ENCODE measurements at regions not wholly inside any gene's neighbourhood (a gene's known extent, or its start where the extent isn't known, plus 50 kb on each side); places are given as distances from the start of the nearest gene placed in this dataset.
"Not testable (repeated sequence)": the region's sequence is repeated elsewhere in the genome, so short reads cannot be mapped to it uniquely, and the experiment has no call there.

GRCh38 chr2:138373993-138374408 lies 127.6 kb upstream of the SPOPL start:
- no peak overlapping the region for H3K18ac ChIP-seq (ENCODE audit: low read depth in 1 of 2, low read length in 2 of 2)
- no CpG with 5 or more reads among the region's 1 CpG for WGBS
- H3K4ac ChIP-seq (ENCODE audit: low read depth in 1 of 2, low read length in 2 of 2) = no peak overlapping the region
- H3K9me3 ChIP-seq (ENCODE audit: control insufficient read depth, low read length) = peaks cover 7% of the 10 kb centered on the region
- H3K4me1 ChIP-seq (ENCODE audit: control insufficient read depth, insufficient read depth, low read depth, low read length) = no peaks in the 10 kb centered on the region
- H2BK12ac ChIP-seq (ENCODE audit: low read length in 2 of 2) = no peak overlapping the region
- no peak overlapping the region for H4K91ac ChIP-seq (ENCODE audit: low read length)
- H3K14ac ChIP-seq (ENCODE audit: low read length in 2 of 2) = no peak overlapping the region
- no peak overlapping the region for H2AK5ac ChIP-seq (ENCODE audit: low read length, severe bottlenecking)
- no peak overlapping the region for H2BK15ac ChIP-seq (ENCODE audit: low read depth, poor library complexity, severe bottlenecking)
- DNase-seq = peak; percentile 42
- no peak overlapping the region for H3K4me3 ChIP-seq (ENCODE audit: insufficient read depth in 1 of 2, low read depth in 1 of 2, low read length in 2 of 2)
- no peak overlapping the region for H3K23ac ChIP-seq (ENCODE audit: low read length in 2 of 2)
- H3K79me1 ChIP-seq (replicated peaks; ENCODE audit: low read length, poor library complexity, severe bottlenecking) = no peaks in the 10 kb centered on the region
- no peak overlapping the region for H2AFZ ChIP-seq (ENCODE audit: low read depth, low read length)
- H3K9ac ChIP-seq (ENCODE audit: low read length) = no peak overlapping the region
- H3K4me2 ChIP-seq (ENCODE audit: low read length, poor library complexity, severe bottlenecking) = no peak overlapping the region
- H2BK5ac ChIP-seq (ENCODE audit: low read depth, low read length, poor library complexity, severe bottlenecking) = no peak overlapping the region
- H3K27ac ChIP-seq (ENCODE audit: low read length, poor library complexity, severe bottlenecking) = no peak overlapping the region
- no peak overlapping the region for H2BK120ac ChIP-seq (ENCODE audit: low read depth, low read length)
- no peak overlapping the region for H4K8ac ChIP-seq (ENCODE audit: low read length)
- no peaks in the 10 kb centered on the region for H3K36me3 ChIP-seq (ENCODE audit: control insufficient read depth in 1 of 2, insufficient read depth in 2 of 2, low read depth in 1 of 2, low read length in 2 of 2)
- H3K27me3 ChIP-seq (ENCODE audit: control insufficient read depth in 1 of 2, insufficient read depth in 1 of 2, low read length in 2 of 2) = no peaks in the 10 kb centered on the region

GRCh38 chr2:138381373-138381772 lies 120.2 kb upstream of the SPOPL start:
- Histone ChIP-seq H3K4me3 (ENCODE audit: insufficient read depth in 1 of 2, low read depth in 1 of 2, low read length in 2 of 2) (no peak overlapping the region), H2BK120ac (ENCODE audit: low read depth, low read length) (no peak overlapping the region), H2BK15ac (ENCODE audit: low read depth, poor library complexity, severe bottlenecking) (no peak overlapping the region), H3K4ac (ENCODE audit: low read depth in 1 of 2, low read length in 2 of 2) (no peak overlapping the region), H3K36me3 (ENCODE audit: control insufficient read depth in 1 of 2, insufficient read depth in 2 of 2, low read depth in 1 of 2, low read length in 2 of 2) (no peaks in the 10 kb centered on the region), H3K27ac (ENCODE audit: low read length, poor library complexity, severe bottlenecking) (no peak overlapping the region), H4K8ac (ENCODE audit: low read length) (no peak overlapping the region), H3K9me3 (ENCODE audit: control insufficient read depth, low read length) (peaks cover 7% of the 10 kb centered on the region), H3K4me1 (ENCODE audit: control insufficient read depth, insufficient read depth, low read depth, low read length) (no peaks in the 10 kb centered on the region), H2AK5ac (ENCODE audit: low read length, severe bottlenecking) (no peak overlapping the region), H3K18ac (ENCODE audit: low read depth in 1 of 2, low read length in 2 of 2) (no peak overlapping the region), H2AFZ (ENCODE audit: low read depth, low read length) (no peak overlapping the region), H3K9ac (ENCODE audit: low read length) (no peak overlapping the region), H4K91ac (ENCODE audit: low read length) (no peak overlapping the region), H3K27me3 (ENCODE audit: control insufficient read depth in 1 of 2, insufficient read depth in 1 of 2, low read length in 2 of 2) (no peaks in the 10 kb centered on the region), H3K4me2 (ENCODE audit: low read length, poor library complexity, severe bottlenecking) (no peak overlapping the region), H3K79me1 (replicated peaks; ENCODE audit: low read length, poor library complexity, severe bottlenecking) (no peaks in the 10 kb centered on the region), H3K23ac (ENCODE audit: low read length in 2 of 2) (no peak overlapping the region), H3K14ac (ENCODE audit: low read length in 2 of 2) (no peak overlapping the region), H2BK5ac (ENCODE audit: low read depth, low read length, poor library complexity, severe bottlenecking) (no peak overlapping the region), H2BK12ac (ENCODE audit: low read length in 2 of 2) (no peak overlapping the region)
- DNase-seq = no peak

GRCh38 chr2:138382672-138383071 lies 118.9 kb upstream of the SPOPL start:
- no CpG with 5 or more reads among the region's 1 CpG for WGBS
- H2AK5ac ChIP-seq (ENCODE audit: low read length, severe bottlenecking) = no peak overlapping the region
- H2BK15ac ChIP-seq (ENCODE audit: low read depth, poor library complexity, severe bottlenecking) = no peak overlapping the region
- no peak overlapping the region for H4K91ac ChIP-seq (ENCODE audit: low read length)
- H3K36me3 ChIP-seq (ENCODE audit: control insufficient read depth in 1 of 2, insufficient read depth in 2 of 2, low read depth in 1 of 2, low read length in 2 of 2) = no peaks in the 10 kb centered on the region
- H3K14ac ChIP-seq (ENCODE audit: low read length in 2 of 2) = no peak overlapping the region
- no peaks in the 10 kb centered on the region for H3K9me3 ChIP-seq (ENCODE audit: control insufficient read depth, low read length)
- no peak overlapping the region for H3K23ac ChIP-seq (ENCODE audit: low read length in 2 of 2)
- no peak overlapping the region for H3K4ac ChIP-seq (ENCODE audit: low read depth in 1 of 2, low read length in 2 of 2)
- H3K27ac ChIP-seq (ENCODE audit: low read length, poor library complexity, severe bottlenecking) = no peak overlapping the region
- H4K8ac ChIP-seq (ENCODE audit: low read length) = no peak overlapping the region
- H2AFZ ChIP-seq (ENCODE audit: low read depth, low read length) = no peak overlapping the region
- no peak overlapping the region for H2BK12ac ChIP-seq (ENCODE audit: low read length in 2 of 2)
- no peak overlapping the region for H3K9ac ChIP-seq (ENCODE audit: low read length)
- H3K79me1 ChIP-seq (replicated peaks; ENCODE audit: low read length, poor library complexity, severe bottlenecking) = no peaks in the 10 kb centered on the region
- no peaks in the 10 kb centered on the region for H3K27me3 ChIP-seq (ENCODE audit: control insufficient read depth in 1 of 2, insufficient read depth in 1 of 2, low read length in 2 of 2)
- no peak for DNase-seq
- H3K4me3 ChIP-seq (ENCODE audit: insufficient read depth in 1 of 2, low read depth in 1 of 2, low read length in 2 of 2) = no peak overlapping the region
- no peaks in the 10 kb centered on the region for H3K4me1 ChIP-seq (ENCODE audit: control insufficient read depth, insufficient read depth, low read depth, low read length)
- H3K18ac ChIP-seq (ENCODE audit: low read depth in 1 of 2, low read length in 2 of 2) = no peak overlapping the region
- H2BK120ac ChIP-seq (ENCODE audit: low read depth, low read length) = no peak overlapping the region
- no peak overlapping the region for H2BK5ac ChIP-seq (ENCODE audit: low read depth, low read length, poor library complexity, severe bottlenecking)
- H3K4me2 ChIP-seq (ENCODE audit: low read length, poor library complexity, severe bottlenecking) = no peak overlapping the region

- not testable (repeated sequence) for H3K4me3 ChIP-seq (ENCODE audit: insufficient read depth in 1 of 2, low read depth in 1 of 2, low read length in 2 of 2)
Observed at GRCh38 chr2:138386191-138386590, 115.4 kb upstream of the SPOPL start.

More at GRCh38 chr2:138386191-138386590, 115.4 kb upstream of the SPOPL start:
- H3K4ac ChIP-seq (ENCODE audit: low read depth in 1 of 2, low read length in 2 of 2); H3K14ac ChIP-seq (ENCODE audit: low read length in 2 of 2); H4K8ac ChIP-seq (ENCODE audit: low read length); H3K18ac ChIP-seq (ENCODE audit: low read depth in 1 of 2, low read length in 2 of 2); H4K91ac ChIP-seq (ENCODE audit: low read length); H3K4me1 ChIP-seq (ENCODE audit: control insufficient read depth, insufficient read depth, low read depth, low read length); H2BK5ac ChIP-seq (ENCODE audit: low read depth, low read length, poor library complexity, severe bottlenecking); H2BK15ac ChIP-seq (ENCODE audit: low read depth, poor library complexity, severe bottlenecking); H3K9ac ChIP-seq (ENCODE audit: low read length); H3K36me3 ChIP-seq (ENCODE audit: control insufficient read depth in 1 of 2, insufficient read depth in 2 of 2, low read depth in 1 of 2, low read length in 2 of 2); H3K79me1 ChIP-seq (replicated peaks; ENCODE audit: low read length, poor library complexity, severe bottlenecking); H3K4me2 ChIP-seq (ENCODE audit: low read length, poor library complexity, severe bottlenecking); H2BK120ac ChIP-seq (ENCODE audit: low read depth, low read length); H3K23ac ChIP-seq (ENCODE audit: low read length in 2 of 2); DNase-seq; H3K27ac ChIP-seq (ENCODE audit: low read length, poor library complexity, severe bottlenecking); H3K9me3 ChIP-seq (ENCODE audit: control insufficient read depth, low read length); H2BK12ac ChIP-seq (ENCODE audit: low read length in 2 of 2); H2AFZ ChIP-seq (ENCODE audit: low read depth, low read length); H3K27me3 ChIP-seq (ENCODE audit: control insufficient read depth in 1 of 2, insufficient read depth in 1 of 2, low read length in 2 of 2); H2AK5ac ChIP-seq (ENCODE audit: low read length, severe bottlenecking): not testable (repeated sequence)
- 77% methylated on average over 5 of the region's 9 CpGs for WGBS

Measured in mesenchymal stem cell (in vitro differentiated cells and primary cell).